Colonic mucosa (tissue), 4 donors: ENCODE measurements at regions not wholly inside any gene's neighbourhood (a gene's known extent, or its start where the extent isn't known, plus 50 kb on each side); places are given as distances from the start of the nearest gene placed in this dataset.
"Not testable (repeated sequence)": the region's sequence is repeated elsewhere in the genome, so short reads cannot be mapped to it uniquely, and the experiment has no call there.

ENCODE experiments used
- DNase-seq: peaks from one replicate; pipeline ENCODE4 v3.0.0-alpha.2; 2020
- H3K27ac ChIP-seq: fragments of 200-600 bp; one replicate; pipeline ENCODE4 v1.8.0; 2021
- H3K27me3 ChIP-seq: fragments of 200-600 bp; one replicate; pipeline ENCODE4 v1.8.0; 2021
- H3K36me3 ChIP-seq: fragments of 200-600 bp; one replicate; pipeline ENCODE4 v1.8.0; 2021
- H3K4me1 ChIP-seq: fragments of 200-600 bp; one replicate; pipeline ENCODE4 v1.8.0; 2021; ENCODE audit warnings: mild to moderate bottlenecking
- H3K4me3 ChIP-seq: fragments of 200-600 bp; one replicate; pipeline ENCODE4 v1.8.0; 2021
- H3K9ac ChIP-seq, 2 donors: one replicate each; pipeline ENCODE4 v1.7.0; 2013; ENCODE audit warnings: control low read depth in 2 of 2, low read depth in 2 of 2, low read length in 2 of 2
- H3K9me3 ChIP-seq: fragments of 200-600 bp; one replicate; pipeline ENCODE4 v1.8.0; 2021
- CTCF ChIP-seq: fragments of 200-600 bp; IDR thresholded peaks from one replicate; pipeline ENCODE4 v1.8.0; 2022; ENCODE audit warnings: antibody characterized with exemption, mild to moderate bottlenecking
- intact Hi-C: fragments of 100-400 bp; cut with DNase I; formaldehyde crosslinking; loops from one replicate; pipeline ENCODE4 v1.14.1; 2022
- donor health status: healthy.
- donor health status: DM: no; HTN: no; CAD: no.
- donor health status: DM: no; HTN: no; CAD: no.

GRCh38 chr2:147420517-147420916 lies 424.3 kb upstream of the ACVR2A start:
- no peak for DNase-seq
- no peak for TF ChIP-seq CTCF
- Histone ChIP-seq H3K27ac (no peak overlapping the region), H3K27me3 (no peaks in the 10 kb centered on the region), H3K9me3 (no peaks in the 10 kb centered on the region), H3K36me3 (no peaks in the 10 kb centered on the region), H3K4me3 (no peak overlapping the region), H3K9ac (no peak overlapping the region), H3K4me1 (no peaks in the 10 kb centered on the region)
- intact Hi-C loops, result no loop called here

GRCh38 chr2:147416099-147416498 lies 428.7 kb upstream of the ACVR2A start:
- Histone ChIP-seq H3K9ac (no peak overlapping the region), H3K4me1 (no peaks in the 10 kb centered on the region), H3K9me3 (no peaks in the 10 kb centered on the region), H3K27ac (no peak overlapping the region), H3K27me3 (no peaks in the 10 kb centered on the region), H3K4me3 (no peak overlapping the region), H3K36me3 (no peaks in the 10 kb centered on the region)
- no peak for DNase-seq
- TF ChIP-seq CTCF, result no peak
- intact Hi-C loops, result no loop called here

GRCh38 chr2:147414656-147415055 lies 430.2 kb upstream of the ACVR2A start:
- DNase-seq, H3K4me1 ChIP-seq, H3K4me3 ChIP-seq, intact Hi-C loops, H3K9me3 ChIP-seq, H3K27ac ChIP-seq, H3K36me3 ChIP-seq, H3K27me3 ChIP-seq, H3K9ac ChIP-seq: not testable (repeated sequence)

- Histone ChIP-seq H3K4me1 (no peaks in the 10 kb centered on the region), H3K9me3 (no peaks in the 10 kb centered on the region), H3K27ac (no peak overlapping the region), H3K9ac (no peak overlapping the region), H3K27me3 (no peaks in the 10 kb centered on the region), H3K36me3 (no peaks in the 10 kb centered on the region), H3K4me3 (no peak overlapping the region)
- intact Hi-C loops, result no loop called here
- no peak for DNase-seq
- no peak for TF ChIP-seq CTCF
Observed at GRCh38 chr2:147408357-147408756, 436.5 kb upstream of the ACVR2A start.

- Histone ChIP-seq H3K4me3 (no peak overlapping the region), H3K27me3 (no peaks in the 10 kb centered on the region), H3K9ac (no peak overlapping the region), H3K36me3 (no peaks in the 10 kb centered on the region), H3K4me1 (no peaks in the 10 kb centered on the region), H3K9me3 (no peaks in the 10 kb centered on the region), H3K27ac (no peak overlapping the region)
- DNase-seq, result no peak
- intact Hi-C loops, result no loop called here
- TF ChIP-seq CTCF, result no peak
Observed at GRCh38 chr2:147405651-147406050, 439.2 kb upstream of the ACVR2A start.

- Histone ChIP-seq H3K9ac (no peak overlapping the region), H3K27ac (no peak overlapping the region), H3K4me1 (no peaks in the 10 kb centered on the region), H3K36me3 (no peaks in the 10 kb centered on the region), H3K9me3 (no peaks in the 10 kb centered on the region), H3K27me3 (no peaks in the 10 kb centered on the region), H3K4me3 (no peak overlapping the region)
- DNase-seq, result no peak
- TF ChIP-seq CTCF, result no peak
- intact Hi-C loops, result no loop called here
Observed at GRCh38 chr2:147398996-147399395, 445.8 kb upstream of the ACVR2A start.
